ENCODE measurements at regions not wholly inside any gene's neighbourhood (a gene's known extent, or its start where the extent isn't known, plus 50 kb on each side); places are given as distances from the start of the nearest gene placed in this dataset.

DNA sequence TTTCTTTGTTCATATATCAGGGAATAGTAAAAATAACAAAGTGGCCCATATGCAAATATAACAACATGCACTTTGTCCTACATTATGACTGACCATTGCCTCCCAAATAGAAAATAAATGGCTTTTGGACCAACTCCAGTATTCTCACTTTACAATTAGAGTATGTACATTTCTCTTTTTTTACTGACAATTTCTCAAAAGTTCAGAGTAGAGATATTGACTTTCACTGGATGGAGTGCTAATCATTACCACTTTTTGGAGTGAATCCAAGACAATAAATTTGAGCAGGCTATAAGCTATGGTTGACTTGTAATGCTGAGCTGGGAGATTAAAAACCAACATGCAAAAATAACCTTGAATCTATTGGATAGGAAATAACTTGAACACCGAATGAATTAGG is 987.4 kb downstream of the SUCLG1 start:
- TF ChIP-seq, protein P1, sequence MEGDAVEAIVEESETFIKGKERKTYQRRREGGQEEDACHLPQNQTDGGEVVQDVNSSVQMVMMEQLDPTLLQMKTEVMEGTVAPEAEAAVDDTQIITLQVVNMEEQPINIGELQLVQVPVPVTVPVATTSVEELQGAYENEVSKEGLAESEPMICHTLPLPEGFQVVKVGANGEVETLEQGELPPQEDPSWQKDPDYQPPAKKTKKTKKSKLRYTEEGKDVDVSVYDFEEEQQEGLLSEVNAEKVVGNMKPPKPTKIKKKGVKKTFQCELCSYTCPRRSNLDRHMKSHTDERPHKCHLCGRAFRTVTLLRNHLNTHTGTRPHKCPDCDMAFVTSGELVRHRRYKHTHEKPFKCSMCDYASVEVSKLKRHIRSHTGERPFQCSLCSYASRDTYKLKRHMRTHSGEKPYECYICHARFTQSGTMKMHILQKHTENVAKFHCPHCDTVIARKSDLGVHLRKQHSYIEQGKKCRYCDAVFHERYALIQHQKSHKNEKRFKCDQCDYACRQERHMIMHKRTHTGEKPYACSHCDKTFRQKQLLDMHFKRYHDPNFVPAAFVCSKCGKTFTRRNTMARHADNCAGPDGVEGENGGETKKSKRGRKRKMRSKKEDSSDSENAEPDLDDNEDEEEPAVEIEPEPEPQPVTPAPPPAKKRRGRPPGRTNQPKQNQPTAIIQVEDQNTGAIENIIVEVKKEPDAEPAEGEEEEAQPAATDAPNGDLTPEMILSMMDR (IDR thresholded peaks at IDR 0.05; ENCODE audit: poor library complexity), result no peak
- TF ChIP-seq EZH2 (IDR thresholded peaks at IDR 0.05; ENCODE audit: borderline replicate concordance) (no peak), EZH2phosphoT487 (IDR thresholded peaks at IDR 0.05; ENCODE audit: low read depth, severe bottlenecking, unreplicated experiment) (no peak)
